Mesendoderm (in vitro differentiated cells): ENCODE measurements at regions not wholly inside any gene's neighbourhood (a gene's known extent, or its start where the extent isn't known, plus 50 kb on each side); places are given as distances from the start of the nearest gene placed in this dataset.

Experiments
- DNase-seq: peaks from one replicate; pipeline ENCODE4 v3.0.0; 2013
- H2AK5ac ChIP-seq: 2 replicates; pipeline ENCODE4 v1.6.1; 2013; ENCODE audit warnings: low read length, inconsistent platforms
- H2BK120ac ChIP-seq: 2 replicates; pipeline ENCODE4 v1.6.1; 2013; ENCODE audit warnings: low read depth, mild to moderate bottlenecking, low read length, moderate library complexity, mixed read lengths
- H2BK15ac ChIP-seq: replicated peaks from 2 replicates; pipeline ENCODE4 v1.6.1; 2013; ENCODE audit warnings: low read depth, mild to moderate bottlenecking, moderate library complexity
- H2BK5ac ChIP-seq: 2 replicates; pipeline ENCODE4 v1.6.1; 2013; ENCODE audit warnings: low read length, inconsistent platforms
- H3K18ac ChIP-seq: 2 replicates; pipeline ENCODE4 v1.6.1; 2013; ENCODE audit warnings: mild to moderate bottlenecking, low read length, mixed read lengths
- H3K23ac ChIP-seq: one replicate; pipeline ENCODE4 v1.6.1; 2013; ENCODE audit warnings: low read length
- H3K27ac ChIP-seq: 2 replicates; pipeline ENCODE4 v1.5.1; 2013; ENCODE audit warnings: low read depth, mild to moderate bottlenecking, inconsistent platforms, low read length, moderate library complexity
- H3K27me3 ChIP-seq: 2 replicates; pipeline ENCODE4 v1.6.1; 2013; ENCODE audit warnings: low read length, control low read depth, mild to moderate bottlenecking, inconsistent platforms; ENCODE audit not compliant: insufficient read depth, poor library complexity
- H3K36me3 ChIP-seq: 2 replicates; pipeline ENCODE4 v1.6.1; 2013; ENCODE audit warnings: low read length, inconsistent platforms; ENCODE audit not compliant: control insufficient read depth, insufficient read depth
- H3K4ac ChIP-seq: one replicate; pipeline ENCODE4 v1.6.1; 2013; ENCODE audit warnings: low read depth, mild to moderate bottlenecking, low read length, moderate library complexity
- H3K4me1 ChIP-seq: 2 replicates; pipeline ENCODE4 v1.6.1; 2013; ENCODE audit warnings: low read depth, low read length, inconsistent platforms; ENCODE audit not compliant: control insufficient read depth
- H3K4me2 ChIP-seq: 2 replicates; pipeline ENCODE4 v1.6.1; 2013; ENCODE audit warnings: low read length
- H3K4me3 ChIP-seq: 2 replicates; pipeline ENCODE4 v1.5.1; 2013; ENCODE audit warnings: mild to moderate bottlenecking, low read length
- H3K56ac ChIP-seq: one replicate; pipeline ENCODE4 v1.6.1; 2013; ENCODE audit warnings: low read length
- H3K79me1 ChIP-seq: 2 replicates; pipeline ENCODE4 v1.6.1; 2013; ENCODE audit warnings: low read length, inconsistent platforms
- H3K79me2 ChIP-seq: 2 replicates; pipeline ENCODE4 v1.6.1; 2013; ENCODE audit warnings: mild to moderate bottlenecking, low read length; ENCODE audit not compliant: control insufficient read depth, insufficient read depth
- H3K9ac ChIP-seq: 2 replicates; pipeline ENCODE4 v1.6.1; 2013; ENCODE audit warnings: low read length, inconsistent platforms
- H4K5ac ChIP-seq: one replicate; pipeline ENCODE4 v1.6.1; 2013; ENCODE audit warnings: low read length
- H4K8ac ChIP-seq: one replicate; pipeline ENCODE4 v1.6.1; 2013; ENCODE audit warnings: low read depth, mild to moderate bottlenecking, control low read depth, low read length, moderate library complexity
- WGBS: extraction: QIAGEN DNeasy Blood & Tissue Kit; methylation state at CpG from one replicate; pipeline ENCODE4 v1.1.7; 2013; ENCODE audit warnings: low lambda C conversion rate, missing lambda C conversion rate; ENCODE audit not compliant: insufficient coverage; ENCODE audit errors: extremely low coverage; 5-methylcytosine and 5-hydroxymethylcytosine counted together

DNA sequence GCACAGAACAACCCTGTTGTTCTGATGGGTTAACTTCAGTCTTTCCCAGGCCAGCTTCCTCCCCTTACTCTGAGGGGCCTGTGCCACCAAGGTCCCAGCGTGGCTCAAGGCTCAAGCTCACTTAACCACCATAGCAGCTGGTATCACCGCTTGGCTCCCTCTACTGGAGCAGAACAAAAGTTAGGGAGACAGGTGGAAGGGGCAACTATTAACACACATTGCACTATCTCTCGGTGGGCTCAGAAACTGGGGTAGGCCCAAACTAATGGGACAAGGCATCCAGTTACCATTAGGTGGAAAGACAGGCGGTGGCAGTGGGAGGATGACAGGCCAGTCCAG lies 88.7 kb upstream of the ATL2 start:
- Histone ChIP-seq H3K27me3 (no peaks in the 10 kb centered on the region), H3K4me3 (no peak overlapping the region), H2AK5ac (no peak overlapping the region), H2BK120ac (no peak overlapping the region), H4K8ac (no peak overlapping the region), H3K9ac (no peak overlapping the region), H2BK5ac (no peak overlapping the region), H3K27ac (no peak overlapping the region), H3K36me3 (no peaks in the 10 kb centered on the region), H3K56ac (no peak overlapping the region), H2BK15ac (no peak overlapping the region), H3K18ac (no peak overlapping the region), H3K4me1 (no peaks in the 10 kb centered on the region), H3K4ac (no peak overlapping the region), H3K4me2 (no peak overlapping the region), H3K79me2 (no peaks in the 10 kb centered on the region), H3K79me1 (no peaks in the 10 kb centered on the region), H3K23ac (no peak overlapping the region), H4K5ac (no peak overlapping the region)
- DNase-seq: peak; percentile 82
- no CpG with 5 or more reads among the region's 4 CpGs for WGBS

DNA sequence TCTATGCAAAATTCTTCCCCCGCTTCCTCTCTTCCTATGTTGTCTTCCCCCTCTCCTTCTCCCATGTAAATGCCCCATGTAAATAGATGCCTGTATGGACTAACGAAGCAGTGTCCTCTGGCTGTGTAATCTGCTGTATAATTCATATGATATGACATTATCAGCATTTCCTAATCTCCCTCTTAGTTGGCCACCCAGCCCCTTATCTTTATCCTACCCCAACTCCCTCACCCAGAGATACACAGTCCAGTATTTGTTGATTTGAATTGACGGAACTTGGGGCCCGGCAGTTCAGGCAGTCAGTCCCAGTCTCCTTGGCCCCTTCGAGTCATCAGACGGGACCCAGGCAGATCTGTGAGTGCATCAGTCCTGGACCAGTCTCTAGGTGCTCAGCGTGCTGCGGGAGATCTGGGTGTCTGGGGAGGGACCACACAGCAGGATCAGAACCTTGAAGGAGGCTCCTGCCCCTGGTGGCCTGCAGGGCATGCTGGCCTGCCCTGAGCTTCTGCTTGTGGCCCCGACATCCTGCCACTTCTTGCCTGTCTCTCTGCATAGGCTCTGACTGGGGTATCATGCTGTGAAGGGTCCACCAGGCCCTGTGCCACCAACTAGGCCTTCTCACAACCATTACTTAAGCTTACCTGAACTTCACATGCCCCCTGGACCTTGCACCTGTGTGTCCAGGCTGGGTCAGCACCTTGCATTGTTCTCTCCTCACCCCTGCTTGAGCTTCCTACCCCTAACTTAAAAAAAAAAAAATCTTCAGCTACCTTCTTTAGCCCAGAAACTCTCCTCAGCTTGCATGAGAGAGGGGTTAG lies 88.1 kb upstream of the ATL2 start:
- Histone ChIP-seq H4K5ac (no peak overlapping the region), H3K23ac (no peak overlapping the region), H4K8ac (no peak overlapping the region), H3K4ac (no peak overlapping the region), H3K27ac (no peak overlapping the region), H2BK5ac (no peak overlapping the region), H2BK120ac (no peak overlapping the region), H3K36me3 (no peaks in the 10 kb centered on the region), H2BK15ac (no peak overlapping the region), H3K4me3 (no peak overlapping the region), H3K4me2 (no peak overlapping the region), H3K9ac (no peak overlapping the region), H3K79me2 (no peaks in the 10 kb centered on the region), H2AK5ac (no peak overlapping the region), H3K79me1 (no peaks in the 10 kb centered on the region), H3K27me3 (no peaks in the 10 kb centered on the region), H3K56ac (peak overlapping the region; percentile 36), H3K4me1 (no peaks in the 10 kb centered on the region), H3K18ac (no peak overlapping the region)
- no peak for DNase-seq
- WGBS: no CpG with 5 or more reads among the region's 9 CpGs

DNA sequence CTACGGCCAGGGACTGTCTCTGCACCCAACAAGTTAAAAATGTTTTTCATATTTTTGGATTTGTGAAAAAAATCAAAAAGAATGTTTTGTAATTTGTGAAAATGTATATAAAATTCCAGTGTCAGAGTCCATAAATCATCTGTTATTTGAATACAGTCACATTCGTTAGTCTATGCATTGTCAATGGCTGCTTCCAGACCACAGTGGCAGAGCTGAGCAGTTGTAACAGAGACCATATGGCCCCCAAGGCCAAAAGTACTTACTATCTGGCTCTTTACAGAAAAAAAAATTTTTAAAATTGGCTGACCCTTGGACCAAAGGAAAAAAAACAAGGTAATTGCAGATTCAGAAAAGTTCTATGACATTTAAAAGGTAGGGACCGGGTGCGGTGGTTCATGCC lies 86.7 kb upstream of the ATL2 start:
- Histone ChIP-seq H3K4me2 (no peak overlapping the region), H3K27ac (no peak overlapping the region), H3K4me3 (no peak overlapping the region), H3K18ac (no peak overlapping the region), H3K79me1 (no peaks in the 10 kb centered on the region), H4K8ac (no peak overlapping the region), H2AK5ac (no peak overlapping the region), H4K5ac (no peak overlapping the region), H3K9ac (no peak overlapping the region), H2BK120ac (no peak overlapping the region), H3K27me3 (no peaks in the 10 kb centered on the region), H3K79me2 (no peaks in the 10 kb centered on the region), H2BK15ac (no peak overlapping the region), H3K23ac (no peak overlapping the region), H3K4ac (no peak overlapping the region), H2BK5ac (no peak overlapping the region), H3K4me1 (no peaks in the 10 kb centered on the region), H3K56ac (no peak overlapping the region), H3K36me3 (no peaks in the 10 kb centered on the region)
- WGBS: no CpG with 5 or more reads among the region's 4 CpGs
- DNase-seq: no peak

DNA sequence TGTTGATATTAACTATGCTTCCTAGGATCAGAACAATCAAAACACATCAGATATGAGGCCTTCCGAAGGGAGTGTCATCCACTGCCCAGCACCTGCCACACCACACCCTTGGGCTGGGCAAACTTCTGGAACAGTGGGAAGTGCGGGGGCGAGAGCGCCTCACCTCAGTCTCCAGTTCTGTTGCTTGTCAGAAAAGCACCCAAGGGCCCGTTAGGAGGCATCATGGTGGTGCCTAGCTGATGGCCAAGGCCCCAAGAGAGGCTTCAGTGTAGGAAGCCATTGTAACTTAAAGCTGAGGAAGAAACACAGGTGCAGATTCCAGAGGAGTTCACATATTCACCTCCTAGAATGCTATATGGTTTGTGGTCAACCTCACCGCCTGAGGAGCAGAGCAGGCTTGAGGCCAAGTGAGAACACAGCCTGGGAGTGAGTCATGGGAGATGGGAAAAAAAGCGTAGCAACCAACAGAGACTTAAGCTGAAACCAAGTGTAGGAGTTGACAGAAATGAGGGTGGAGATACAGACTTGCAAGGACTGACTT lies 85.1 kb upstream of the ATL2 start:
- Histone ChIP-seq H2BK5ac (no peak overlapping the region), H3K27me3 (no peaks in the 10 kb centered on the region), H3K4me3 (no peak overlapping the region), H4K5ac (no peak overlapping the region), H3K56ac (no peak overlapping the region), H2AK5ac (no peak overlapping the region), H3K36me3 (no peaks in the 10 kb centered on the region), H3K79me1 (no peaks in the 10 kb centered on the region), H3K4me1 (no peaks in the 10 kb centered on the region), H3K9ac (no peak overlapping the region), H4K8ac (no peak overlapping the region), H3K4ac (no peak overlapping the region), H3K79me2 (no peaks in the 10 kb centered on the region), H3K23ac (no peak overlapping the region), H3K4me2 (no peak overlapping the region), H2BK15ac (no peak overlapping the region), H3K27ac (no peak overlapping the region), H3K18ac (no peak overlapping the region), H2BK120ac (no peak overlapping the region)
- no peak for DNase-seq
- no CpG with 5 or more reads among the region's 7 CpGs for WGBS

DNA sequence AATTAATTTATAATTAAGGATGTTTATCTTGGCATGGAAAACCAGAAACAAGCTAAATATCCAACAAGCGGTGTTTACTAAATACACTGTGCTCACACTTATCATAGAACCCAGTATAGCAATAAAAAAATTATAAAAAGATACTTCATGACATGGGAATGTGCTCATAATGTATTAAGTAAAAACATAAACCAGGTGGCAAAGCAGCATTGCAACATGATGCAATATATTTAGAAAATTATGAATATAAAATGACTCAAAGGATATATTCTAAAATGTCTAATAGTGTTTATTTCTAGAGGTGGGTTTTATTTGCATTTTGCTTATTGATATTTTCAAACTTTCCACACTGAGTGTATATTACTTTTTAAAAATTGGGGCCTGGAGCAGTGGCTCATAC lies 84.4 kb upstream of the ATL2 start:
- no peak overlapping the region for H2AK5ac ChIP-seq
- no peak overlapping the region for H3K4me2 ChIP-seq
- H3K36me3 ChIP-seq: no peaks in the 10 kb centered on the region
- H3K23ac ChIP-seq: no peak overlapping the region
- H3K4ac ChIP-seq: no peak overlapping the region
- no peak overlapping the region for H2BK5ac ChIP-seq
- no peak overlapping the region for H3K56ac ChIP-seq
- H4K5ac ChIP-seq: no peak overlapping the region
- no peak overlapping the region for H3K18ac ChIP-seq
- WGBS: no CpG with 5 or more reads among the region's 1 CpG
- H2BK15ac ChIP-seq: no peak overlapping the region
- H3K4me3 ChIP-seq: no peak overlapping the region
- no peak overlapping the region for H2BK120ac ChIP-seq
- H3K4me1 ChIP-seq: no peaks in the 10 kb centered on the region
- DNase-seq: no peak
- no peaks in the 10 kb centered on the region for H3K79me2 ChIP-seq
- no peak overlapping the region for H3K9ac ChIP-seq
- no peaks in the 10 kb centered on the region for H3K79me1 ChIP-seq
- H3K27me3 ChIP-seq: no peaks in the 10 kb centered on the region
- H3K27ac ChIP-seq: no peak overlapping the region
- no peak overlapping the region for H4K8ac ChIP-seq

DNA sequence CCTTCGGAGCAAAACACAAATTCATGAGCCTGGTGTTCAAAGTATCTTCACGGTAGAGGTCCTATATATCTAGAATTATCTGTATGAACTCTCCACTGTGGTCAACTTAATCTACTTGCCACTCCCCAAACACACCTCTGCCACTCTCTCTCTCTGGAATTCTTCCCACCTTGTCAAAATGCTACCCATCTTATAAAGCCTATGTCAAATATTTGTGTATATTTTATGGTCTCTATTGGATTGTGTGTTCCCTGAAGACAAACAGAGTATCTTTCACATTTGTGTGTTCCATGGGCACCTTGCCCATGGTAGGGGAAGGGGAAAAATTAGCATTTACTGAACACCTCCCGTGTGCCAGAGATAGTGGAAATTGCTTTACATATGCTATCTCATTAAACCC lies 83.2 kb upstream of the ATL2 start:
- no peak overlapping the region for H3K18ac ChIP-seq
- no peak overlapping the region for H3K4me2 ChIP-seq
- DNase-seq: no peak
- no peak overlapping the region for H3K27ac ChIP-seq
- no peak overlapping the region for H3K9ac ChIP-seq
- no peak overlapping the region for H3K23ac ChIP-seq
- WGBS: no CpG with 5 or more reads among the region's 3 CpGs
- no peaks in the 10 kb centered on the region for H3K27me3 ChIP-seq
- H3K4me1 ChIP-seq: no peaks in the 10 kb centered on the region
- no peak overlapping the region for H3K4ac ChIP-seq
- H3K56ac ChIP-seq: no peak overlapping the region
- H3K79me1 ChIP-seq: no peaks in the 10 kb centered on the region
- H2AK5ac ChIP-seq: no peak overlapping the region
- H3K4me3 ChIP-seq: no peak overlapping the region
- H3K36me3 ChIP-seq: no peaks in the 10 kb centered on the region
- no peak overlapping the region for H2BK5ac ChIP-seq
- no peak overlapping the region for H2BK120ac ChIP-seq
- no peak overlapping the region for H2BK15ac ChIP-seq
- no peak overlapping the region for H4K5ac ChIP-seq
- no peak overlapping the region for H4K8ac ChIP-seq
- no peaks in the 10 kb centered on the region for H3K79me2 ChIP-seq
